ENCODE measurements at regions not wholly inside any gene's neighbourhood (a gene's known extent, or its start where the extent isn't known, plus 50 kb on each side); places are given as distances from the start of the nearest gene placed in this dataset.

- TF ChIP-seq CTCF (conservative IDR thresholded peaks at IDR 0.05 in 1 of 2, IDR thresholded peaks at IDR 0.05 in 1 of 2; ENCODE audit: extremely low read depth in 1 of 2, insufficient read depth in 1 of 2, low read depth in 1 of 2, low read length in 2 of 2) = no peak
- no peak for TF ChIP-seq EZH2 (IDR thresholded peaks at IDR 0.05; ENCODE audit: borderline replicate concordance, low read length)
These were observed 242.1 kb upstream of the NUDT12 start for GRCh38 chr5:103804711-103805110.

Measured in mammary epithelial cell (primary cell).